Neuronal stem cell (in vitro differentiated cells): ENCODE measurements at regions not wholly inside any gene's neighbourhood (a gene's known extent, or its start where the extent isn't known, plus 50 kb on each side); places are given as distances from the start of the nearest gene placed in this dataset.

Experiments
- DNase-seq: peaks from one replicate; pipeline ENCODE4 v3.0.0-alpha.2; 2013; ENCODE audit warnings: low spot score
- H2AFZ ChIP-seq: one replicate; pipeline ENCODE4 v1.6.1; 2013; ENCODE audit warnings: mild to moderate bottlenecking, low read length, inconsistent platforms
- H2AK5ac ChIP-seq: 2 replicates; pipeline ENCODE4 v1.6.1; 2013; ENCODE audit warnings: low read depth, mild to moderate bottlenecking, inconsistent platforms, low read length, moderate library complexity, mixed read lengths
- H2BK120ac ChIP-seq: 2 replicates; pipeline ENCODE4 v1.6.1; 2013; ENCODE audit warnings: low read depth, mild to moderate bottlenecking, inconsistent platforms, low read length, moderate library complexity, mixed read lengths
- H2BK12ac ChIP-seq: one replicate; pipeline ENCODE4 v1.6.1; 2013; ENCODE audit warnings: low read length, inconsistent platforms
- H2BK15ac ChIP-seq: 2 replicates; pipeline ENCODE4 v1.6.1; 2013; ENCODE audit warnings: mild to moderate bottlenecking, low read length, inconsistent platforms, mixed read lengths
- H2BK5ac ChIP-seq: one replicate; pipeline ENCODE4 v1.6.1; 2013; ENCODE audit warnings: inconsistent platforms, mild to moderate bottlenecking, low read length, moderate library complexity
- H3K14ac ChIP-seq: one replicate; pipeline ENCODE4 v1.6.1; 2013; ENCODE audit warnings: low read length, inconsistent platforms
- H3K18ac ChIP-seq: 2 replicates; pipeline ENCODE4 v1.6.1; 2013; ENCODE audit warnings: low read length, inconsistent platforms
- H3K23ac ChIP-seq: 2 replicates; pipeline ENCODE4 v1.6.1; 2013; ENCODE audit warnings: low read depth, mild to moderate bottlenecking, mixed read lengths, low read length, inconsistent platforms; ENCODE audit not compliant: poor library complexity
- H3K27ac ChIP-seq: replicated peaks from 3 replicates; pipeline ENCODE4 v1.5.1; 2013; ENCODE audit warnings: low read length, inconsistent platforms
- H3K27me3 ChIP-seq, 3 experiments: 2 replicates each; pipeline ENCODE4 v1.6.1; 2013; ENCODE audit warnings: low read length in 3 of 3, mild to moderate bottlenecking in 2 of 3, inconsistent platforms in 1 of 3, low read depth in 1 of 3, mixed read lengths in 1 of 3, moderate library complexity in 1 of 3; ENCODE audit not compliant: control insufficient read depth in 3 of 3, insufficient read depth in 3 of 3
- H3K36me3 ChIP-seq, 2 donors: replicated peaks in 1 of 2; 2 replicates each; pipeline ENCODE4 v1.6.1; 2013; ENCODE audit warnings: low read length in 2 of 2; ENCODE audit not compliant: control insufficient read depth in 2 of 2, insufficient read depth in 2 of 2
- H3K4ac ChIP-seq: 2 replicates; pipeline ENCODE4 v1.6.1; 2013; ENCODE audit warnings: inconsistent platforms, mild to moderate bottlenecking, low read length, moderate library complexity
- H3K4me1 ChIP-seq, 2 donors: 1 replicate in 1 of 2; 2 replicates in 1 of 2; pipeline ENCODE4 v1.6.1; 2013; ENCODE audit warnings: low read length in 2 of 2, low read depth in 1 of 2; ENCODE audit not compliant: control insufficient read depth in 2 of 2, insufficient read depth in 1 of 2
- H3K4me2 ChIP-seq: one replicate; pipeline ENCODE4 v1.6.1; 2013; ENCODE audit warnings: mild to moderate bottlenecking, low read length, inconsistent platforms; ENCODE audit not compliant: insufficient read depth, poor library complexity, severe bottlenecking
- H3K4me3 ChIP-seq, 2 donors: 2 replicates each; pipeline ENCODE4 v1.5.1; 2013; ENCODE audit warnings: low read length in 2 of 2, mild to moderate bottlenecking in 2 of 2, inconsistent platforms in 1 of 2, moderate library complexity in 1 of 2
- H3K79me1 ChIP-seq: one replicate; pipeline ENCODE4 v1.6.1; 2013; ENCODE audit warnings: low read depth, mild to moderate bottlenecking, inconsistent platforms, low read length, moderate library complexity
- H3K9ac ChIP-seq: one replicate; pipeline ENCODE4 v1.6.1; 2013; ENCODE audit warnings: mild to moderate bottlenecking, low read depth, low read length, inconsistent platforms; ENCODE audit not compliant: poor library complexity
- H3K9me3 ChIP-seq, 2 donors: replicated peaks in 1 of 2; 2 replicates each; pipeline versions ENCODE3 to v1.6.1; 2013; ENCODE audit warnings: low read length in 2 of 2, mild to moderate bottlenecking in 2 of 2, inconsistent platforms in 1 of 2, low read depth in 1 of 2, mixed read lengths in 1 of 2, moderate library complexity in 1 of 2; ENCODE audit not compliant: control insufficient read depth in 2 of 2, insufficient read depth in 1 of 2
- H4K8ac ChIP-seq: one replicate; pipeline ENCODE4 v1.6.1; 2013; ENCODE audit warnings: low read depth, mild to moderate bottlenecking, inconsistent platforms, low read length, moderate library complexity
- H4K91ac ChIP-seq: one replicate; pipeline ENCODE4 v1.6.1; 2013; ENCODE audit warnings: low read length, low read depth, mild to moderate bottlenecking, inconsistent platforms; ENCODE audit not compliant: poor library complexity
- WGBS, 2 donors: extraction: QIAGEN DNeasy Blood & Tissue Kit; methylation state at CpG; one replicate each; pipeline ENCODE4 v1.1.7; 2013; ENCODE audit warnings: missing lambda C conversion rate in 2 of 2, mixed read lengths in 1 of 2; ENCODE audit not compliant: insufficient read length in 2 of 2, insufficient replicate concordance in 1 of 2; ENCODE audit errors: extremely low coverage in 2 of 2; 5-methylcytosine and 5-hydroxymethylcytosine counted together

DNA sequence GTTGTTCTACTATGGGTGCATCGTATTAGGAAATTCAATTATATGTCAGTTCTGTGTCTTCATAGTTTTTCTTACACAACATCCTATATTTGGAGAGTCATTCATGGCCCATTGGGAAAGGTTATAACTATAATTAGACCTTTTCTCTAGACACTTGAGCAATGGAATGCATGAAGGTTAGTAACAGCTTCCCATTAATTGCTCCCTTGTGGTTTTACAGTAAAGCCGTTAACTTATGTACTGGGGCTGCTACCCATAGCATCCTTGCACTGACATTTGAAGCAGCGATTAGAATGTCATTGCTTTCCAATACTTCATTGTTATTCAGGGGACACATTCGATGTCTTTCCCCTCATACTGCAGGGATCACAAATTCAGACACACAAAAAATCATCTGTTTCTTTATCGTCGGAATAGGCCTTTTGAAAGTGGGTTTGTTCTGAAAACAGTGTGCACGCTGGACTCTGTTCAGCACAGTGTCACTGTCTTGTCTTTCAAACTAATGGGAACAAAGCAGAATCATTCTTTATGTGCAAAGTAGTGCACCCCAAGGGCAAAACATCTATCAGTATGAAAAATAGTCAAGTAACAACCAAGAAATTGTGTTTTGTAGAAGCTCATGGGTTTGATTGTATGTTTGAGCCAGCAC, 634.3 kb upstream of the MAP3K7 start:
- Histone ChIP-seq H3K23ac (no peak overlapping the region), H3K14ac (no peak overlapping the region), H4K8ac (no peak overlapping the region), H3K9me3 (no peaks in the 10 kb centered on the region), H3K36me3 (no peaks in the 10 kb centered on the region), H3K18ac (no peak overlapping the region), H3K9ac (no peak overlapping the region), H3K4me1 (no peaks in the 10 kb centered on the region), H3K27me3 (no peaks in the 10 kb centered on the region), H3K4ac (no peak overlapping the region), H2AK5ac (no peak overlapping the region), H3K79me1 (no peaks in the 10 kb centered on the region), H2BK12ac (no peak overlapping the region), H3K4me2 (no peak overlapping the region), H3K27ac (no peak overlapping the region), H4K91ac (no peak overlapping the region), H2BK120ac (no peak overlapping the region), H2BK5ac (no peak overlapping the region), H2AFZ (no peak overlapping the region), H2BK15ac (no peak overlapping the region), H3K4me3 (no peak overlapping the region)
- WGBS, 2 donors: no CpG with 5 or more reads among the region's 7 CpGs
- DNase-seq: no peak

DNA sequence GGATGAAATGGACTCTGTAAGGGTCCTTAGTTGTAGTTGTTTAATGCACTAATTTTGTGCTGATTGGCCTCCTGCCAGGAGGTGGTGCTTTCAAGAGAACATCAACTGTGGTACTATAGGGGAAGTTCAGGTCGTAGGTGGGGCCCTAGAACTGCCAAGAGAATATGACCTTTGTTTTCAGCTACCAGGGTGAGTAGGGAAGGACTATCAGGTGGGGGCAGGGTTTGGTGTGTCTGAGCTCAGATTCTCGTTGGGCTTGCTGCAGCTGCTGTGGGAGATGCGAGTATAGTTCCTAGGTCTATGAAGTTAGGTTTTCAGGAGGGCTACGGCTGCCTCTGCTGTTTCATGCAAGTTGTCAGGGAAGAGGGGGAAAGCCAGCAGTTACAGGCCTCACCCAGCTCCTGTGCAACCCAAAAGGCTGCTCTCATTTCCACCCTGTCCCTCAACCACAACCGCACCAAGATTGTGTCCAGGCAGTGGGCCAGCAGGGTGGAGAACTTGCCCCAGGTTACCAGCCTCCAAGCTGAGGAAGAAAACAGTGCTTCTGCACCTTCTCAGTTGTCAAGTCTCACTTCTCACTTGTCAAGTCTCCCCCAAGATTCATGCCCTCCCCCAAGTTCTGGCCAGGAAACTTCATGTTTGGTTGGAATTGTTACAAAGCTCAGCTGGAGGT, 626.5 kb upstream of the MAP3K7 start:
- Histone ChIP-seq H2BK120ac (no peak overlapping the region), H2BK12ac (no peak overlapping the region), H3K79me1 (no peaks in the 10 kb centered on the region), H4K8ac (no peak overlapping the region), H3K4ac (no peak overlapping the region), H3K23ac (no peak overlapping the region), H2BK5ac (no peak overlapping the region), H2AFZ (no peak overlapping the region), H3K4me2 (no peak overlapping the region), H3K14ac (peak overlapping the region; percentile 38), H3K27ac (no peak overlapping the region), H3K4me3 (no peak overlapping the region), H3K9me3 (peaks cover 0 to 3% of the 10 kb centered on the region in 2 donors), H3K18ac (no peak overlapping the region), H3K9ac (no peak overlapping the region), H3K4me1 (no peaks in the 10 kb centered on the region), H3K36me3 (no peaks in the 10 kb centered on the region), H2AK5ac (no peak overlapping the region), H2BK15ac (no peak overlapping the region), H3K27me3 (no peaks in the 10 kb centered on the region), H4K91ac (no peak overlapping the region)
- no peak for DNase-seq
- WGBS, 2 donors: no CpG with 5 or more reads among the region's 5 CpGs

- Histone ChIP-seq H2BK120ac (no peak overlapping the region), H3K79me1 (no peaks in the 10 kb centered on the region), H2BK5ac (no peak overlapping the region), H3K23ac (no peak overlapping the region), H2BK12ac (no peak overlapping the region), H3K27ac (no peak overlapping the region), H3K14ac (no peak overlapping the region), H3K9ac (no peak overlapping the region), H2AK5ac (no peak overlapping the region), H3K4me2 (no peak overlapping the region), H3K4me1 (no peaks in the 10 kb centered on the region), H3K4me3 (no peak overlapping the region), H3K9me3 (no peaks in the 10 kb centered on the region), H3K27me3 (no peaks in the 10 kb centered on the region), H4K8ac (no peak overlapping the region), H4K91ac (no peak overlapping the region), H3K4ac (no peak overlapping the region), H3K36me3 (no peaks in the 10 kb centered on the region), H2AFZ (no peak overlapping the region), H3K18ac (no peak overlapping the region), H2BK15ac (no peak overlapping the region)
- no peak for DNase-seq
- WGBS, 2 donors: no CpG with 5 or more reads among the region's 4 CpGs
Observed at GRCh38 chr6:91198588-91199255, 611.9 kb upstream of the MAP3K7 start.

DNA sequence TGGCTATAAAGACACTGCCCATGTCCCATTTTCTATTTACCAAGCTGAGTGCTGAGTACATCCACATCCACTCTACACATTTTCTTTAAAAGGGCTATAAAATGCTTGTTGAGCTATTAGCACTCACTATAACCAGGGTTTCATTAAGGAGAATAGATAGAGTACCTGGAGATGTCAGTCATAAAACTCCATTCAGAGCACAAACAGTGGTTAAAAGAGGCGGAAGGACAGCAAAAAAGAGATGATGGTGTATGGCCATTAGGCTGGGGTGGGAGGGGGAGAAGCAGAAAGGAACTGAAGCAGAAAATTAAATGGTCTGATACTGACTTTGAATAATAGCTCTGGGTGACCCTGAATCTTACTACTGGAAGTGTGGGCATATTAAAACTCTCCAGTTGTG, 609.9 kb upstream of the MAP3K7 start:
- H3K9ac ChIP-seq: no peak overlapping the region
- no CpG with 5 or more reads among the region's 1 CpG for WGBS, 2 donors
- no peak overlapping the region for H3K4ac ChIP-seq
- H3K4me3 ChIP-seq: no peak overlapping the region
- H3K4me1 ChIP-seq: no peaks in the 10 kb centered on the region
- no peaks in the 10 kb centered on the region for H3K79me1 ChIP-seq
- H2BK12ac ChIP-seq: no peak overlapping the region
- H3K27ac ChIP-seq: no peak overlapping the region
- no peak overlapping the region for H2BK5ac ChIP-seq
- no peak overlapping the region for H4K91ac ChIP-seq
- no peaks in the 10 kb centered on the region for H3K9me3 ChIP-seq
- no peak for DNase-seq
- H3K27me3 ChIP-seq: no peaks in the 10 kb centered on the region
- no peak overlapping the region for H3K18ac ChIP-seq
- H2AK5ac ChIP-seq: no peak overlapping the region
- no peak overlapping the region for H3K4me2 ChIP-seq
- H3K14ac ChIP-seq: no peak overlapping the region
- no peak overlapping the region for H2BK15ac ChIP-seq
- H2BK120ac ChIP-seq: no peak overlapping the region
- no peak overlapping the region for H4K8ac ChIP-seq
- no peak overlapping the region for H2AFZ ChIP-seq
- no peak overlapping the region for H3K23ac ChIP-seq
- H3K36me3 ChIP-seq: no peaks in the 10 kb centered on the region
